Skeletal muscle satellite cell (primary cell): ENCODE measurements at regions not wholly inside any gene's neighbourhood (a gene's known extent, or its start where the extent isn't known, plus 50 kb on each side); places are given as distances from the start of the nearest gene placed in this dataset.

Source experiments
- H3K27me3 ChIP-seq: 2 replicates; pipeline ENCODE4 v1.7.0; 2013; ENCODE audit warnings: low read length; ENCODE audit not compliant: control insufficient read depth, insufficient read depth
- H3K36me3 ChIP-seq: 2 replicates; pipeline ENCODE4 v1.7.0; 2013; ENCODE audit warnings: mild to moderate bottlenecking, control low read depth, low read length; ENCODE audit not compliant: insufficient read depth
- H3K4me1 ChIP-seq: 2 replicates; pipeline ENCODE4 v1.7.0; 2013; ENCODE audit warnings: low read length; ENCODE audit not compliant: control insufficient read depth, insufficient read depth
- H3K4me2 ChIP-seq: 2 replicates; pipeline ENCODE4 v1.7.0; 2013; ENCODE audit warnings: mild to moderate bottlenecking, low read length
- H3K4me3 ChIP-seq: 2 replicates; pipeline ENCODE4 v1.7.0; 2013; ENCODE audit warnings: low read length
- H3K9ac ChIP-seq: 2 replicates; pipeline ENCODE4 v1.7.0; 2013; ENCODE audit warnings: mild to moderate bottlenecking, low read depth, low read length, moderate library complexity
- H3K9me3 ChIP-seq: replicated peaks from 2 replicates; pipeline ENCODE4 v1.7.0; 2013; ENCODE audit warnings: mild to moderate bottlenecking, control low read depth, low read length

DNA sequence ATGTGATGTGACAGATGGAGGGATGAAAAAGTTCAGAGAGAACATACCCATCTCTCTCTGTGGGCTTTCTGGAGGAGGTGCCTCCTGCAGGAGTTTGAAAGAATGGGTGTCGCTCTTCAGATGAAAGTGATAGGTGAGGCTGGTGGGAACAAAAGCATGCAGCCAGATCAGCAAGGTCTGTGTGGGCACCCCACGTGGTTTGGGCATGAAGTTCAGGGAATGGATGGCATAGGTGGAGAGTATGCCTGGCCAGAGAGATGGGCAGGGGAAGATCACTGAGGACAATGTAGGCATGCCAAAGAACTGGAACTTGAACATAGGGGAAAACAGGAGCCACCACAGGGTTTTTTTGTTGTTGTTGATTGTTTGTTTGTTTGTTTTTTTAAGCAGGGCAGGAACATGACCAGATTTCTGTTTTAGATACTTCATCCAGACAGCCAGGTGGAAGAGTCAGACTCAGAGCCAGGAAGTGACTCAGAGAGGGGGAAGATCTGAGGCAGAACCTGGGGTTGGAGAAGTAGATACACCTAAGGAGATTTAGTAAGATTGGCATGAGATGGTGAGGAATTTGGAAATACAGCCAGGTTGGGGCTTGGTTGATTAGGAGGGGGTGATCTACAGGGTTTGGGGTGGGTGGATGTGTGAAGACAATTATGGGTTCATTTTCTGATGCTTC, 64.8 kb upstream of the CLSTN2 start:
- Histone ChIP-seq H3K9me3 (no peaks in the 10 kb centered on the region), H3K4me1 (no peaks in the 10 kb centered on the region), H3K27me3 (no peaks in the 10 kb centered on the region), H3K4me2 (no peak overlapping the region), H3K9ac (no peak overlapping the region), H3K36me3 (no peaks in the 10 kb centered on the region), H3K4me3 (no peak overlapping the region)

DNA sequence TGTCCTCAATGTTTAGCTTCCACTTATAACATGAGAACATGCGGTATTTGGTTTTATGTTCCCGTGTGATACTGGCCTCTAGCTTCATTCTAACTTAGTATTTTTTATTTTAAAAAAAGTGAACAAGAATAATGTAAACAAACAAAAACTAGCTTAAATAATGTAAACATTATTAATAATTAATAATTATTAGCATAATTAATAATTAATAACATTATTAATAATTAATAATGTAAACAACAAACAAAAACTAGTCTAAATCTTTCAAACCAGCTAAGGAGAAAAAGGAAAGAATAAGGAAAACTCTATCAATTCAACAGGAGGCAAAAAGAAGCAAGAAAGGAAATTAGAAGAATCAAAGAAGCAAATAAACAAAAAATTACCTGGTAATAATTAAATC, 66.2 kb upstream of the CLSTN2 start:
- Histone ChIP-seq H3K4me3 (no peak overlapping the region), H3K9me3 (no peaks in the 10 kb centered on the region), H3K36me3 (no peaks in the 10 kb centered on the region), H3K4me1 (no peaks in the 10 kb centered on the region), H3K4me2 (no peak overlapping the region), H3K27me3 (no peaks in the 10 kb centered on the region), H3K9ac (no peak overlapping the region)

DNA sequence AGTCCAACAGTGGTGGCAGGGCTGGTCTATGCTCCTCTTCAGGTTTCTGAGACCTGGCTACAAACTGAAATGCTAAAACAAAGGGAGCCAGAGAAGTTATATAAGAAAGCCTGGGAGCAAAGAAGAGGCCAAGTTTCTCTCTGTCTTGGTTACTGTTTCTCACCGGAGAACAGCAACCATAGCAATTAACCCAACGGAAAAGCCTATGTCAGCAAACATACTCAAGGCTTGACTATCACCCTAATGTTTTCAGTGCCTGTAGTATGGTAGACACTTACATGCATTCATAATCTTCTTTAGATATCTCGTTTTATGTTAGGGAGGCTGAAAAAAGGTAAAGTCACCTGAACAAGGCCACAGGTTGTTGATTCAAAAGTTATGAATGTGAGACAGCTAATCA, 86.3 kb upstream of the CLSTN2 start:
- H3K9ac ChIP-seq, result no peak overlapping the region
- H3K36me3 ChIP-seq, result no peaks in the 10 kb centered on the region
- no peaks in the 10 kb centered on the region for H3K27me3 ChIP-seq
- H3K4me3 ChIP-seq, result no peak overlapping the region
- H3K4me2 ChIP-seq, result no peak overlapping the region
- no peaks in the 10 kb centered on the region for H3K4me1 ChIP-seq
- H3K9me3 ChIP-seq, result no peaks in the 10 kb centered on the region

DNA sequence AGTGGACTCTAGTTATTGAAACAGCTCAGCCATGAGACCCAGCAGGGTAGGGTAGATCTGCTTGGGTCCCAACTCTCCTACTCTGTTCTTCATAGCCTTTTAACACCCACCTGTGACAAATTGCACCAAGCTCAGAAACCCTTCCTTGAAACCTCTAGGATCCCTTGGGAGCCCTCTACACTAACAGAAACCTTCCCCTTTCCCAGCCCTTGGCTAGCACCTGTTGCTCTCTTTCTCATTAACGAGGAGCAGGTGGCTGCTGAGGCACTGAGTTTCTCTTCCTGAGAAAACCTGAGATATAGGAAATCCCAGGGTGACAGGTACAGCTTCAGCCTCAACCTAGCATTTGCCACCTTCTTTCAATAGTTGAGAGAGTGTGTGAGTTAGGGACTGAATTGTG, 88.3 kb upstream of the CLSTN2 start:
- Histone ChIP-seq H3K9ac (no peak overlapping the region), H3K4me2 (no peak overlapping the region), H3K9me3 (no peaks in the 10 kb centered on the region), H3K4me3 (no peak overlapping the region), H3K27me3 (no peaks in the 10 kb centered on the region), H3K4me1 (no peaks in the 10 kb centered on the region), H3K36me3 (no peaks in the 10 kb centered on the region)

DNA sequence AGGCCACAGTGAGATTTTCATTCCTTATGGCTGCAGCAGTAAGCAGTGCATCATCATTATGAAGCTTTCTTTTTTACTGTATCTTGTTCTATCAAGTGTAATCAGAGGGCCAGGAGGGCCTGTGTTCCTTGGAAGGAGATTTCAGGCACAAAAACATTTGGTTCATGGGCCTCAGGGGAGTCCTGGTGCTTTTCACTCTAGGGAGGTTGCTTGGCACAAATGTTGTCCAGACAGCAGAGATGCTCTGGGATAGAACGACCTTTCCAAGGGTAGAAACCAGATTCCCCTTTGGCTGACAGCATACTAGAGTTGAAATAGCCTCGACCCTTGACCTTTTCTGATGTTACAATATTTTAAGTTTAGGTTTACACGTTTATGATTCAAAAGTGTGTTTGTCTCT, 95.3 kb upstream of the CLSTN2 start:
- Histone ChIP-seq H3K4me3 (no peak overlapping the region), H3K4me1 (no peaks in the 10 kb centered on the region), H3K9me3 (no peaks in the 10 kb centered on the region), H3K36me3 (no peaks in the 10 kb centered on the region), H3K9ac (no peak overlapping the region), H3K27me3 (peaks cover 7% of the 10 kb centered on the region), H3K4me2 (no peak overlapping the region)

DNA sequence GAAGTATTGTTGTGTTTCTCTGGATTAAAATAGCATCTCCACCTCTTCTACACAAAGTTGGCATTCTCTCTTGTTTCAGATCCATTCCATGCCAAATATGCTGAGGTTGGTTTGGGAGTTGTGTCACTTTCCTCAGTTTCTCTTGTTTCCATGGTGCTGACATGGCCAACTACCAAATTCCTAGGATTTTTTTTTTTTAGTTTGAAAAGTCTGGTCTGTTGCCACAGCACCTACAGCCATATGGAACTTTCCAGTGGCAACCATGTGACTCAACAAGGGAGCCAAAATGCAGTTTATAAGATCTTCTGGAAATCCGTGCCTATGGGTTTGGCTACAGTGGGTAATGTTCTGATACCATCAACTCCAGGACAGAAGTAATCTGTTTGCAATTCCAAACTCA, 96.0 kb upstream of the CLSTN2 start:
- no peaks in the 10 kb centered on the region for H3K36me3 ChIP-seq
- peaks cover 7% of the 10 kb centered on the region for H3K27me3 ChIP-seq
- no peak overlapping the region for H3K9ac ChIP-seq
- no peak overlapping the region for H3K4me2 ChIP-seq
- no peaks in the 10 kb centered on the region for H3K9me3 ChIP-seq
- H3K4me3 ChIP-seq, result no peak overlapping the region
- no peaks in the 10 kb centered on the region for H3K4me1 ChIP-seq

DNA sequence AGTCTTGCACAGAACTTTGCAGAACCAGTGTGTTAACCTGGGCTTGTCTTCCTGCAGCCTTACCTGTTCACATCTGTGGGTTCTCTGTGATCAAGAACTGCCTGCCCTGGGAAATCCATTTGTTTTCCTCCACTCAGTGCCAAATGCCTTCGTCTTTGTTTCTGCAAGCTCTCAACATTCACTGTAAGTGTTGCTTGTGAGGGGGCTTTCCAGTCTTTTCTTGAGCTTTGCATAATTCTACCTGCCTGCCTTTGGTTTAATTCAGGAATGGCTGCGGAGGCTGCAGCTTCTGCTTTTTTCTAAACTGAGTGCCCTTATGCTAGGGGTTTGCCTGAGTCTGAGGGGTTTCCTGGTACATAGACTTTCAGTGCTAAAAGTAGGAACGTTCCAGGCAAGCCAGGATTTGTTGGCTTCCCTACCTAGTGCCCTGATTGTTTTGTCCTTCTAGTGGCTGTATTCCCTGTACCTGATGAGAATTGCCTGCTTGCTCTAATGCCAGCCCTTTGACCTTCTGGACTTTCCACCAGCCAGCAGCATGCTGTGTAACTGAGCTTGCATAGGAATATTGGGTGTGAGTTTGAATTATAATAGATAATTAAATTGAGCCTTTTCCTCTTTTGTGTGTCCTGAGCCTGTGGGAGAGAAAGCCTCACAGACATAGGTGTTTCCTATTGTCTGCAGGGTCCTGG, 96.6 kb upstream of the CLSTN2 start:
- Histone ChIP-seq H3K27me3 (peaks cover 7% of the 10 kb centered on the region), H3K36me3 (no peaks in the 10 kb centered on the region), H3K9ac (no peak overlapping the region), H3K4me1 (no peaks in the 10 kb centered on the region), H3K4me3 (no peak overlapping the region), H3K4me2 (no peak overlapping the region), H3K9me3 (no peaks in the 10 kb centered on the region)

DNA sequence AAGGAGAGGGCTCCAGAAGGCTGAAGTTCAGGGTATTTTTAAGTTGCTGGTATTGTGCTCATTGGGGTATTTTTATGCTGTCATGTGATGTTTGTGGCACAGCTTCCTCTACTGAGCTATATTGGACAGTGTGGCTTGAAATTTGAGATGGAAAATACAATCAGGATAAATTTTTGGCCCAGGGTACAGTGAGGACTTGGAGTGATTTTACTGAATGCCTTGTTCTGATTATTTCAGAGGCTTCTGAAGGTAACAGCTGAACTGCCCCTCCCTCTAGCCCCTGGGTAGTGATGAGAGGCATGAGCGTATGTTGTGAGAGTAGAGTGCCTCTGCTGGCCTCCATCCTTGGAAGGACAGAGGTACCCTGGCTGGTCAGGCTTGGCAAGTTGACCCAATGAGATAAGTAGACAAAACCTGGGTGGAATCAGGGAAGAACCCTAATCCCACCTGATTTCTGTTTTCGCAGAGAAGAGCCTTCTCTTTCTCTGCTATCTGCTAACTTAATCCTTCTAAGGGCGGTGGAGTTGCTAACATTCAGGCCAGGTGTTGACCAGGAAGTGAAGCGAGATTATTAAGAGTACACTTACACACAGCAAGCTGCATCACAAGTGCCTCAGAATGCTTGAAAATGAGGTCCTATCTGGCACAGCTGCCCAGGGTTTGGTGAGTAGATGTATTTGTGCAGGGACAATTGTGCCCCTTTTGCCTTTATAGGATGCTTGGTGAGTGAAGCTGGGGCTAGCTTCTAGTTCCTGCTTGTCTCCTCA, 98.1 kb upstream of the CLSTN2 start:
- H3K27me3 ChIP-seq, result peaks cover 20% of the 10 kb centered on the region
- no peaks in the 10 kb centered on the region for H3K36me3 ChIP-seq
- no peak overlapping the region for H3K9ac ChIP-seq
- H3K4me3 ChIP-seq, result no peak overlapping the region
- H3K4me1 ChIP-seq, result no peaks in the 10 kb centered on the region
- H3K4me2 ChIP-seq, result no peak overlapping the region
- no peaks in the 10 kb centered on the region for H3K9me3 ChIP-seq

DNA sequence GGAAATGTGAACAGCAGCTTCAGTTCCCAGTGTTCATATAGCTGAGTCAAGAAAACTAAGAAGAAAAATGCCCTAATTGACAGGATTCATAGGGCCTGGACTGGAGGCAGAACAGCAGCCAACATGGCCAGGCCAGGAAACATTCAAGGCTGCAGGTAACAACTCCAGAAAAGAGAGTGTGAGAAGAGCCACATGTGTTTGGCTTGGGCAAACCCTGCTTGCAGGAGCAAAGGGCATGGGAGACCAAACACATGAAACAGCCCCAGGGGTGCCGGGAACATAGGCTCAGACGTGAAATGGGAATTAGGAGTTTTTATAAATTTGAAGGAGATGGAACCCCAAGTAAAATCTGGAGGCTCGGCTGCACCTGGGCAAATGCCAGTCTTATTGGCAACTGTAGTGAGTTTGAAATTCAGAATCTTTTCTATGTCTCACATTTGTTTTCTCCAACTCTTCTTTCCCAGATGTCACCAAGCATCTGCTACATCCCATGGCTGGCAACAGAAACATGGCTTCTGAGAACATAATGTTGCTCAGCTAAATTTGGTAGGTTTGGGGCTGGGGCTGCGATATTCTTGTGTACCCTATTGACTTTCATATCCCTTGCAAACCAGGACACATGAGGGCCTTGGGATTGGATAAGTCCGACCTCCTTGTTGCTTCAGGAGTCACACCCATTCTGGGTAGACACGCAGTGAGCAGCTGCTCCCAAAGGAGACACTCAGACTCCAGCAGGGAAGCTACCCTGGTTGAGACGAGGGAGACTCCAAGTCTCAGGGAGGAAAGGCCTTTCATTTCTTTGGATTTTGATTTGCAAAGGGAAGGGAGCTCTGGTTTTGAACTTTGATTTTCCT, 98.9 kb upstream of the CLSTN2 start:
- Histone ChIP-seq H3K9me3 (no peaks in the 10 kb centered on the region), H3K27me3 (peaks cover 29% of the 10 kb centered on the region), H3K4me3 (no peak overlapping the region), H3K4me2 (no peak overlapping the region), H3K9ac (no peak overlapping the region), H3K4me1 (no peaks in the 10 kb centered on the region), H3K36me3 (no peaks in the 10 kb centered on the region)

DNA sequence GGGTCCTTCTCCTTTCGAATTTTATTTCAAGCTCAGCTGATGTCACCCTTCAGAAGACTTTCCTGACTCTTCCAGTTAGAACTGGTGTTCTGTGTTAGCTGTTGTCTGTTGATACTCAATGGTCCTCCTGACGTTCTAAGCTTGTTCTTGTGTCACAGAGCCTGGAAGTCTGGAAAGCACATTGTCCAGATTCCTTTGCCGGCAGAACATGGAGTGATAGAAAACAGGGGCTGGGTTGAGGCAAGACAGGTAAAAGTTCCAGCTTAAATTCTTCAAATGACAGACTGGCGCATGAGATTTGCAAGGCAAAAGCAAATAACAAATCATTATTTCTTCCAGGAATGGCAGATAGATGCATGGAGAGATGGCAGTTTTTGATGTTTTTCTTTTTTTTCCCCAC, 102.0 kb upstream of the CLSTN2 start:
- Histone ChIP-seq H3K9me3 (no peaks in the 10 kb centered on the region), H3K4me2 (no peak overlapping the region), H3K4me3 (no peak overlapping the region), H3K4me1 (no peaks in the 10 kb centered on the region), H3K9ac (no peak overlapping the region), H3K36me3 (no peaks in the 10 kb centered on the region), H3K27me3 (peaks cover 35% of the 10 kb centered on the region)

DNA sequence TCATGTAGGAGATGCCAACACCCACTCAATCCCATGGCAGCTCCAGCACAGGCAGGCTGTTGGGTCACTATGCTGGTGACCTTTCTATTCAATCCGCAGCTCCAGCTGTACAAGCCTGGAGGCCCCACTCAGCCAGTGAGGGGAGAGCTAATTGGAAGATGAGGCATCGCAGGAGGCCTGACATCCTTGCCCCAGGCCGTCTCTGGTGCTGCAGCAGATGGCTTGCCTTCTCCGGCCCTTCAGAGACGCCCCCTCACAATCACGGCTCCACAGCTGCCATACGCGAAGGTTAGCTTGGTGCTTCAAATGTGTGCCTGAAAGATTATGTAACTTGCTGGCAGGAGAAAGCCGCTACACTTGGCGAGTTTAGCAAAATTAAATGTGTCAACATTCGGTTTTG, 104.2 kb upstream of the CLSTN2 start:
- Histone ChIP-seq H3K4me2 (no peak overlapping the region), H3K27me3 (peaks cover 34% of the 10 kb centered on the region), H3K4me3 (no peak overlapping the region), H3K4me1 (no peaks in the 10 kb centered on the region), H3K9me3 (no peaks in the 10 kb centered on the region), H3K36me3 (no peaks in the 10 kb centered on the region), H3K9ac (no peak overlapping the region)
